Neural progenitor cell (in vitro differentiated cells): ENCODE measurements at regions not wholly inside any gene's neighbourhood (a gene's known extent, or its start where the extent isn't known, plus 50 kb on each side); places are given as distances from the start of the nearest gene placed in this dataset.

Source experiments
- EZH2phosphoT487 ChIP-seq: fragments of 200-600 bp; sonication (generic); IDR thresholded peaks from 2 replicates; pipeline ENCODE4 v1.6.1; 2017; ENCODE audit warnings: antibody characterized with exemption
- TF ChIP-seq, protein P1 (sequence below): fragments of 200-600 bp; sonication (generic); IDR thresholded peaks from 2 replicates; pipeline ENCODE4 v1.5.1; 2017; ENCODE audit warnings: antibody characterized with exemption, mild to moderate bottlenecking

DNA sequence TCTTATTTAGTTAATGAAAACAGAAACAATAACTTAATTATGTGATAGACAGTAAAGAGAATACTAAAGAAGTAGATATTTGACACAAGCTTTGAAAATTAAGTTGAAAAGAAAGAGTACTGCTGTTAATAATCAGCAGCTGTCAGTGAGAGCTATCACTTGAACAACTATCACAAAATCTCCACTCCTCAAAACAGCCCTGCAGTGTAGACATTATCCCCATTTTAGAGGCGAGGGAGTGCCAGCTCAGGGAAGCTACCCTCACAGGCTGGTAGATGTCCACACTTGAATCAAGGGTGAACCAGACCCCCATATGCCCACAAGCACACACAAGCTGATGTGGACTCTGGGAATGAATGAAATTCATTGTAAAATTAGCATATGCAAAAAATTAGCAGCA, 248.8 kb downstream of the RHOU start:
- TF ChIP-seq, protein P1, sequence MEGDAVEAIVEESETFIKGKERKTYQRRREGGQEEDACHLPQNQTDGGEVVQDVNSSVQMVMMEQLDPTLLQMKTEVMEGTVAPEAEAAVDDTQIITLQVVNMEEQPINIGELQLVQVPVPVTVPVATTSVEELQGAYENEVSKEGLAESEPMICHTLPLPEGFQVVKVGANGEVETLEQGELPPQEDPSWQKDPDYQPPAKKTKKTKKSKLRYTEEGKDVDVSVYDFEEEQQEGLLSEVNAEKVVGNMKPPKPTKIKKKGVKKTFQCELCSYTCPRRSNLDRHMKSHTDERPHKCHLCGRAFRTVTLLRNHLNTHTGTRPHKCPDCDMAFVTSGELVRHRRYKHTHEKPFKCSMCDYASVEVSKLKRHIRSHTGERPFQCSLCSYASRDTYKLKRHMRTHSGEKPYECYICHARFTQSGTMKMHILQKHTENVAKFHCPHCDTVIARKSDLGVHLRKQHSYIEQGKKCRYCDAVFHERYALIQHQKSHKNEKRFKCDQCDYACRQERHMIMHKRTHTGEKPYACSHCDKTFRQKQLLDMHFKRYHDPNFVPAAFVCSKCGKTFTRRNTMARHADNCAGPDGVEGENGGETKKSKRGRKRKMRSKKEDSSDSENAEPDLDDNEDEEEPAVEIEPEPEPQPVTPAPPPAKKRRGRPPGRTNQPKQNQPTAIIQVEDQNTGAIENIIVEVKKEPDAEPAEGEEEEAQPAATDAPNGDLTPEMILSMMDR, result no peak
- TF ChIP-seq EZH2phosphoT487, result no peak
